Activated CD4-positive, CD25-positive, alpha-beta regulatory T cell treated with anti-CD3 and anti-CD28 coated beads, Interleukin-2, amount 50 U/mL, for 24 hours (primary cell): ENCODE measurements at regions not wholly inside any gene's neighbourhood (a gene's known extent, or its start where the extent isn't known, plus 50 kb on each side); places are given as distances from the start of the nearest gene placed in this dataset.

Experiments
- ATAC-seq, 2 donors: fragments of 150-1000 bp; cut with Tn5 transposase; one replicate each; pipeline ENCODE4 v1.10.0; 2021; ENCODE audit warnings: mild to moderate bottlenecking in 1 of 2, moderate library complexity in 1 of 2

DNA sequence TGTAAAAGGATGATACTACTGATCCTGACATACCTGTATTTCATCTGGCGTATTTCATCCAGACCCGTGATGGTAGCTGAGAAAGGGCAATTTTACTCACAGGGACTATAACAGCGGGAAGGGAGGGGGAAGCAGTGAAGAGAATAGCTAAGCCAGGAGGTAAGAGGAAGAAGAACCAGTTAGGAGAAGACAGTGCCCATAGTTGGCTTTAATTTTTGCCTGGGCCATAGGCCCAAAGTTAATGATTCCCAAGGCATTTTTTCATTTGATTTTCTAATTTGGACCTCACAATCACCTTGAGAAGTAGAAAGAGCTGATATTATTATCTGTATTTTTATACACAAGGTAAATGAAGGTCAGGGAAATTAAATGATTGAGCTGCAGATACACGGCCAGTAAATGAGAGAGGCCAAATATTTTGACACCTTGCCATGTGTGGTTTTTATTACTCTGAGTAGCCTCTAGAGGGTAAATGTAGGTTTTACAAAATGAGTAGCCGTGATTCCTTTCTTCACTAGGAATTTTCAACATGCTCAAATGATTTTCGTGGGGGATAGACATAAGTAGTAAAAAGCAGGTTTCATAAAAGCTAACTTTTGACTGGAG lies 382.2 kb downstream of the FUT8 start:
- ATAC-seq = no peak

DNA sequence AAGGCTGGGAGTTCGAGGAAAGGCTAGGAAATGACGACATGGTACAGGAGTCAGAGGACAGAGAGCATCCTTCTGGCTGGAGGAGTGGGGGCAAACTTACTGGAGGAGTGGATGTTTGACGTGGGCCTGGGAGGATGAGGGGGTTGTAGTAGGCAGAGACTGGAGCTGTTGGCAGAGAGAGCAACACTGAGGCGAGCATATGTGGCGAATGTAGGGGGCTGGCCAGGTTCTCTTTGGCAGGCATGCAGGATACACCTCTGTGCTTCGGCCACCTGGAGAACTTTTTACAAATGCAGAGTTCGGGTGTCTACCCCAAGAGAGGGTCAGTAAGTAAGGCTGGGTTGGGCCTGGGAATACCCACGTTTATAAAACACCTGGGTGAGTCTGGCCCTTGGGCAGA lies 385.7 kb downstream of the FUT8 start:
- no peak for ATAC-seq

DNA sequence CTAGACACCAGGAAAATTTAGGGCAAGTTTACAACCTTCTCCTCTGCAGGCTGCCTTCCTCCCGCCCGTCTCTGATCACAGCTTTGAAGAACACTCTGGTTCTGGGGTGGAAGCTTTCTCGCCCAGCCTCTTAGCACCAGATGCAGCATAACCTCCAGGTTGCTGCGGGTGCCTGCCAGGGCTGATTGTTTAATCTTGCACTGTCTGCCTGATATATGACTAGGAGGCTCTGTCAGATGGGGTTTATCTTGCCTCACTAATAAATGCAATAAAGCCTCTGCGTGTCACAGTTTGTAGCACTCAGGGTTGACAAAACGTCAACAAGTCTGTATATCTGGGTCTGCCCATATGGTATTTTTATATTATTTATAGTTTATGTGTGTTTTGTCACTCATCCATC lies 388.2 kb downstream of the FUT8 start:
- ATAC-seq = no peak

DNA sequence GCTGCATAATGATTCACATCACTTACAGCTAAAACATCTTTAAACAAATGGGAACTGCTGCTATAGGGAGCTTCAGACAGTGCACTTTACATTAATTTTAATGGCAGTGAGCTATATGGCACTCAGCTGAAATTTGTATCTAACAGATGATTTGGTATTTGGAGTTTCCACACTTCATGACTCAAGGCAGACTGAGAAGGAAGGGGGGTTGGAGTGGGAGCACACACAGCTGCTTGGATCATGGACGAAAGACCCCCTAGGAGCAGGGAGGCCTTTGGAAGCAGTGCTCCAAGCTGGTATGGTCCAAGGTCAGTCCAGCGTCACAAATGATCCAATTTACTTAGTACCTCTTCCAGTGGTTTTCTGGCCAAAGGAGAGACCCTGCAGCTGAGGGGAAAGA lies 389.7 kb downstream of the FUT8 start:
- no peak for ATAC-seq

DNA sequence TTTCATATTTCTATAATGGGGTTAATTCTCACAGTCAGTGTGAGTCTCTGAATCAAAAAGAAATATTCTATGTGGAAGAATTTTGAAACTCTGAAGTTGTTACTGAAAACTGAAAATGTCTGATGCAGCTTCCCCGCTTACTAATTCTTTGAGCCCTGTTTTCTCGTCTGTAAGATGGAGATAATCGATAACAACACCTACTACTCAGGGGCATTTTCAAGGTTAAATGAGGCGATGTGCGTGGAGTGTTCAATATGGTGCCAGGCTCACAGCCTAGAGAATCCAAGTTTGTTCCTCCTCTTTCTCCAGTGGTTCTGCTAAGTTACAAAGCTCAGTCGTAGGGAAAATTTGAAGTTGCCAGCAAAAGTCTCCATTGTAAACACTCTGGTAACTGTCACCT lies 391.4 kb downstream of the FUT8 start:
- ATAC-seq = peak in 1 of 2 donors; percentile 34

DNA sequence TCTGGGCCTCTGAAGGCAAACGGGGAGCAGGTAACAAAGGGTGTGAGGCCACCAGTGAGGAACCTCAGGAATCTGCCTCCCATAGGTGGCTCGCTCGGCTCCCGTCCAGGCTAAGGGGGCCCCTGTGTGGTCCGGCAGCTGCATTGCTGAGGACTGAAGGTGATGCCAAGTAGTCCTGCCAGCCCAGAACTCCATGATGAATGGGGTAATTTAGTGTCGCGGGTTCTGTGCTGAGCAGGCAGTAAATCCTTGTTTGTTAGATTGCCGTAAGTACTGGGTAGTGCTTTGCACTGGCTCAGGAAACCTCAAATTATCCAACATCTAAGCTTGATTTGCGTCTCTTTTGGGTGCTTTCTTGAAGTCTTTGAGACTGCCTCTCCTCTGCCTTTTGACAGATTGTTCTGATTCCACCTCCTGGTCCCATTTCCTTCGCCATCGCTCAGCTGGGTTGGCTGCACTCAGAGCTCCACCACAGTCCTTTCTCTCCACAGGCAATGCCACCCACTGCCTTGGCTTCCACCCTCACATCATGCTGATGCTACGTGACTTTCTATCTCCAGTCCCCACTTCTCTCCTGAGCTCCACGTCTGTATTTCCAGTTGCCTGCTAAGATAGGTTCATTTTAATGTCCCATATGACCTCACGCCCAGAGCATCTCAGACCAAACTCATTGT lies 392.0 kb downstream of the FUT8 start:
- ATAC-seq = no peak

DNA sequence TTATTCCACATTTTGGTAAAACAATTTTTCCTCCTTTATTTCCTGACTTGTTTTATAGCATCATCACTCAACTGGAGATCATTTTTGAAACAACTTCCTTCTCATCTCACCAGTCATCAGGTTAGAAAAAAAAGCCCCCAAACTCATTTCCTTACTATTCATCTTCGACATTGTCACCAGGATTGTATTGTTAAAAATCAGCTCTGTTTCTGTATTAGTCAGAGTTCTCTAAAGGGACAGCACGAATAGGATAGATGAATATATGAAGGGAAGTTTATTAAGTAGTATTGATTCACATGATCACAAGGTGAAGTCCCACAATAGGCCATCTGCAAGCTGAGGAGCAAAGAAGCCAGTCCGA lies 392.6 kb downstream of the FUT8 start:
- ATAC-seq = peak; percentile 54 to 65

DNA sequence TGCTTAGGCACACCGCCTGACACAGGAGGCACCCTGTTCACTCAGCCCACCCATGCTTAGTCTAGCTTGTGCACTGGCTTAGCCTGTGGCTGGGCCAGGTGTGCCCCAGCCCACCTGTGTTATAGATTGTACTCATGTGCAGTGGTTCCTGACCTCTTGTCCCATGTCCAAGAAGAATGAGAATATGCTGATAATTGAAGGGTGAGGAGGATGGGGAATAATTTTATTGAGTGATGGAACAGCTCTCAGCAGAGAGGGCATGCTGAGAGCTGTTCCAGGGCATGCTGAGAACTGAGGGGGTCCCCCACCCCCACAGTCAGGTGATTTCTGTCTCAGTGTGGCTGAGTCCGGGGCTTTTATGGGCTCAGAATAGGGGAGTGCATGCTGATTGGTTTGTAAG lies 395.9 kb downstream of the FUT8 start:
- ATAC-seq = no peak

DNA sequence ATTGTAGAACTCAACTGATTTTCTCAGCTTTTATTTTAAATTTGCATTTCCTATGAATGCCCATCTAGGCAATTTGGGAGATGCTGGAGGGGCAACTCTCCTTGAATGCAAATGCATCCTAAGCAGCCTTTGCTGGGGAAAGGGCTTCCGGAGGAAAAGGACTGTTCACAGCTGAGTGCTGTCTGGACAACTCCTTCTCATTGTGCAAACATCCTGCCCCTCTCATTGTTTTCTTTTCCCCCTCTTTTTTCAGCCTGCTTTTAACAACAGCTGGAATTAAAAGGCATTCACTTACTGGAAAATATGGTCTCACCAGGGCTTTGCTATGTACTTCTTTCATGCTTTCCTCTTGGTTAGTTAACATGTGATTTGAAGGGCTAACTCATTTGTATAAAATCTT lies 397.8 kb downstream of the FUT8 start:
- no peak for ATAC-seq

DNA sequence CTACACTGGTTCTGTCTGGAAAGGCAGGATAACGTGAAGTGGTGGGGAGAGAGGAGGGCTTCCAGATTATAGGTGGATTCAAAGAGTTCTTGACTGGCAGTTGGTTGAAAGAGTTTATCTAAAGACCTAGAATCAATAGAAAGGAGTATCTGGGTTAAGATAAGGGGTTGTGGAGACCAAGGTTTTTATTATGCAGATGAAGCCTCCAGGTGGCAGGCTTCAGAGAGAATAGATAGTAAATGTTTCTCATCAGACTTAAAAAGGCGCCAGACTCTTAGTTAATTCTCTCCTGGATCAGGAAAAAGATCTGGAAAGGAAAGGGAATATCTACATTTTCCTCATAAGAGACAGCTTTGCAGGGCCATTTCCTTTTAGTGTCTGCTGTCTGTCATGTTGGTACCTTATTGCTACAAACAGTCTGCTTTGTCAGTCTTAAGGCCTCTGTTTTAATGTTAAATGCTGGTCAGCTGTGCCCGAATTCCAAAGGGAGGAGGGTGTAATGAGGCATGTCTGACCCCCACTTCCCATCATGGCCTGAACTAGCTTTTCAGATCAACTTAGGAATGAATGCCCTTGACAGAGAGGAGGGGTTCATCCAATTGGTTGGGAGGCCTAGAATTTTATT lies 401.3 kb downstream of the FUT8 start:
- ATAC-seq = no peak

DNA sequence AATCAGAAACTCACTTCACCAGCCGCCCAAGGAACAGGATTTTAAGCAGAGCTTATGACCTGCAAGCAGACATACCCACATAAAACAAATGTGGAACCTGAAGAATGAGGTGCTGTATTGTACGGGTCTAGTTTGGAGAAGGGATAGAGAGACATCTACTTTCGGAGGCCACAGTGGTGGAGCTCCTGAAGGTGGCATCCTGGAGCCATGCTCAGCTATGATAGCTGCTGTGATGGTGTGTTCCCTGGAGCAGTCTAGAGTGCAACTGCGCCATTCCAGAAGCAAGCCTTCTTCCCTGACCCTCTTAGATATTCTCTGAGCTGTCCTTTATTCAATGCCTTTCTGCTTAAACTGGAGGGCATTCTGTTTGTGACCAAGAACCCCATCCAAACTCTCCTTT lies 402.6 kb downstream of the FUT8 start:
- ATAC-seq = no peak

DNA sequence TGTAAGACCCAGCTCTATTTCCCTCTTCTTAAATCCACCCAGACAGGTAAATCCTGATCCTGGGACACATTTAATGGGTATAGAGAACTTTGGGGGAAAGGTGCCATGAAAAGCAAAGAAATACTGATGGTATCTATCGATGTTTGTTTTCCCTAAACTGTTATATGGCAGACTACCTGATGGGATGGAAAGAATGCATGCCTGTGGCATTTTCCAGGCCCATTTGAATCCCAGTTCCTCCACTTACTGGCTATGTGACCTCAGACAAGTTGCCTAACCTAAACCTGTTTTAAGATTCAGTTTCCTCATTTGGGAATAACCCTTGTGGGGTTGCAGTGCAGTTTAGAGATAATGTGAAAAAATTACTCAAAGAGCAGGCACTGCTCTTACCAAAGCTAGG lies 404.5 kb downstream of the FUT8 start:
- ATAC-seq = no peak

DNA sequence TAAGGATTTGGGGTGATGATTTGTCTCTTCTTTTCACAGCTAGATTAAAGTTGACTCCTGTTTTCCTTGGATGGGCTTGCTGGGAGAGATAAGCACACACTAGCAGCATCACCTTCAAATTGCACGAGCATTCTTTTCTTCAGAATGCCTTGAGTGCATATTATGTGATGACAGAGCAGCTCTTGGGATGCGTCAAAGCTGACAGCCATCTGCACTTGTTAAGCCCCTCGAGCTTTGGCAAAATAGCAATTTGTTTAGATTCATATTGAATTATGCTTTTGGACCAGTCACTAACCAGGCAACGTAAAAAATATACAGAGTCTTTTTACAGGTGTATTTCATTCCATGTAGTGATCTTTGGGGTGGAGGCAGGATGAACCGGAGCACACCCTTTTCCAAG lies 407.0 kb downstream of the FUT8 start:
- ATAC-seq = no peak

DNA sequence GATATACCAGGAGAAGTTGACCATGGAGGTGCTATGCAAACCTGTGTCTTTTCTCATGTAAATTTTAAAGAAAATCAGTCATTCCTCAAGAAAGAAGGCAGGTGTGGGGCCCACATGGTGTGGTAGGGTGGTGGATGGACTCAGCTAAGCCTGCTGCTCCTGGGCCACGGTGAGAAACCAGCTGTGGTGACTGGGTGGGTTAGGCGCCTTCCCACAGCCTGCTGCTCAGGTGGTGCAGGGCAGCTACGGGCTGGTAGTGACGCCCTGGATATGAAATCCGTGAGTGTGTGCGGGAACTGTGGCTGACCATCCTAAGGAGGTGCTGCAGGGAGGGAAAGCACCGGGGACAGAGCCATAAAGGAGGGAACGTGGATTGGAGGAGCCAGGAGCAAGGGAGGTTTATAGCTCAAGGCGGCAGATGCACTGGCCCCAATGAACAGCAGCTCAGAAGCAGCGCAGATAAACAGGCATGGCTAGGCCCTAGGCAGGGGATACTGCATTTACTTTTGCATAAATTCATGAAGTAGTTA lies 408.8 kb downstream of the FUT8 start:
- no peak for ATAC-seq

DNA sequence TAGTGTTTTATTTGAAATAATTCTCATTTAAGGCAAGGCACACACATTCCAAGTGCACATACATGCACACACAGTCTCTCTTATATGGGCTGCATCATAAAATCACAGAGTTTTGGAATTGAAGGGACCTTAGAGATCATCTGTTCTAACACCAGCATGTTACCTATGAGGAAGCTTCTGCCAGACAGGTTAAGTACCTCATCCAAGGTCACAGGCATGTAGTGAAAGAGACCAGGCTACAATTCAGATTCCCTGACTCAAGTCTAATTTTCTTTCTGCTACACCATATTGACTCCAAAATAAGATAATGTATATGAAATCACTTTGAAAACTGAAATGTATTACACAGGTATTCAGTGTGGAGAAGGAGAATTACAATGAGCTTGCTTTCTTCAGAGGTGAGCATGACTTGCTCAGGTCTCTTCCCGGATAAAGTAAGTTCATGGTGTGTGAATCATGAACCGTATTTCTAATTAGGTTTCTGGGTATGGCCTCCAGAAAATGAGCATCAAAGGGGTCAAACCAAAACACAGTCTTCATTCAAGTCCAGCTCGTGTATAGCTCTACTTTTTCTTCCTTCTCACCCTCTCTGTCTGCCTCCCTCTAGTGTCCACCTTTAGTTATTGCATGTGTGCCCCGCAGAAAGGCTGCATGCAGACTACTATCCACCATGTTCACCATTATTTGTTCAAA lies 411.9 kb downstream of the FUT8 start:
- peak; percentile 84 to 86 for ATAC-seq

DNA sequence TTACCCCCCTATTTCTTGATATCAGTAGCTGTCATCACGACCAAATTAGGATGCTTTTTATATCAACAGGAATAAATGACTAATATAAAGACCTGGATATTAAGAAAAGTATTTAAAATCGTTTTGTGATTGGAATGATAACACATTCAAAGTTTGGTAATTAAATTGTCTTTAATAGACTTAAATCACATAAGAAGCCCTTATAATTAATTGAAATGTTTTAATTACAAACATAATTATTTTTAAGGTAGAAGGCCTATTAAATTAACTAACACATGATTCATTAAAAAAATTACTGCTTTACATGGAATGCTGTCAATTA lies 412.4 kb downstream of the FUT8 start:
- no peak for ATAC-seq

DNA sequence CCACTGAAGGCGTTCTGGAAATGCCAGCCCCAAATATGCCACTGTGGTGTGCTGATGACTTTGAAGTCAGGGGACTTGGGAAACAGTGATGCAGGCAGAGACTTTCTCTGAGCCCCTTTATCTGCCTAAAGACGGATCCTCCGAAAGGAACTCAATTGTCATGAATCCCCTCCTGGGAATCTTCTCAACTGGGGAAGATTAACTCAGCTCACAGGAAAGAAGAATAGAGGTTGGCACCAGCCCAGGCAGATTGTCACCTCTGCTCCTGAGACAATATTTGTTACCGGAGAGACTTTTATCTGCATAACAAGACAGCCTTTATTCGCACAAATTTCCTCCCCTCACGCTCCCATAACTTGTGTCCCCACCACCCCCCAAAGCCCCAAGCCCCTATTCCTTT lies 414.4 kb downstream of the FUT8 start:
- no peak for ATAC-seq

DNA sequence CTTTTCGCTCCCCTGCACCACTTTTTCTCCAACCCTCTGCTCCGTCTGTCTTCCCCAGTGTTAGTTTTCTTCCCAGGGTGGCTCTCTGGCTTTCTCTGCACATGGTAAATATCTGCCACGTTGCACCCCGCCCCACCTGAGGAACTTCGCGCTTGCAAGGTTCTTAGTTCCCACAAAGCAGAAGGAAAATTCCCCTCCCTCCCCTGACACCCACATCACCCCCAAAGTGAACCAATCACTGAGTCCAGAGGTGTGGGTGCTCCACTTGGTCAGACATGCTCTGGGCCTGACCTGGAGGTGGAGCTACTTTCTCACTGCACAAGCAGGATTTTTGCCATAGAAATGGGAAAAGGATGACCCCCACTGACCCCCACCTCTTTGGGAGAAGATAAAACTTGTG lies 415.0 kb downstream of the FUT8 start:
- ATAC-seq = no peak

DNA sequence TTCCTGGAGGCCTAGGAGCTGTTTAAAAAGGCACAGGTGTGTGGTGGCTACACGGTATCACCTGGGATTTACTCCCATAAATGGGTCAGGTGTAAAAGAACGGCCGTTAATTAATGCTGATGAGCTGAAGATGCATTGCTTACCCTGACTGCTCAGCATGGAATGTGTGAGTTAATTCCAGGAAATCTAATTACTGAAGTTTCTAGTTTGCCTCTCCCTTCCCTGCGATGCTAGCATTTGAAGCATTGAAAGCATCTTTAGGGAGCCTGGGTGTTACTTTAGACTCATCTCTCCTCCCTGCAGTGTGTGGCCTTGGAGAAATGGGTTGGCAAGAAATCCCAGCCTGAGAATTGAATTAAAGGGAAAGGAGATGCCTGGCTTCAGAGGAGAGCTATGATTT lies 415.9 kb downstream of the FUT8 start:
- ATAC-seq = no peak

DNA sequence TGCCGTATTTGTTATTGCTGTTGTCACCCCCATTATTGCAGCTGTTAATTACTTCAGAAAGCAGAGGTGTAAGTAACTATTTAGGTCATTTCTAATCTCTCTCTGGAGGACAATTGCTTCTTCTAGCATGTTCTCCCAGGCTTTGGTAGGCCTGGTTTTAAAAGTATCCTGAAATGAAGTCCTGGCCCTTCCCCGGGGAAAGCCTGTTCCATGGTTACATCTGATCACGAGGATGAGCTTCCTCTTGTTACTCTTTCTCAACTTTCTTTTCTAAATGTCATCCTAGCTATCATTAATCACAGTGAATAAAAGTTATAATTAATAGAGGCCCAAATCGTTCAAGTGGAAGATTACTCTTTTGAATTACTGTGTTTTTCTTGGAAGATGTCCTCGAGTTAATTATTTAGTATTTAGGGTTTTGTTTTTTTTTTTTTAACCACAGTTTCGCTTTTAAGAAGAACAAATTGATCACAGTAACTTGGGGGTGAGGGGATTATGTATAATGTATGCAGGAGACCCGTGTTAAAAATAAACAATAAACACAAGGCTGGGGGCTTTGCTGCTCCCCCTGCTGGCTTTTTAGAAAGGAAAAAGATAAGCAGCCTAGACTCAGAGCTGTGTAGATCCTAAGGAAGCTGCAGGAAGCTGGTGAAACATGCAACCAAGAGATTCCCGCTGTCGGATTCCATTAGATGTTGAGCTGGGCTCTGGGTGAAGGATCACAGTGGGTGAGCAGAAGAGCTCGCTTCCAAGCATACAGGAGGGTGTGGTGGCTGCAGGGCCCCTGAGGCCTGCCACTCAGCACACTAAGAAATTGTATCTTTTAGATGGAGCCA lies 420.1 kb downstream of the FUT8 start:
- ATAC-seq = no peak

DNA sequence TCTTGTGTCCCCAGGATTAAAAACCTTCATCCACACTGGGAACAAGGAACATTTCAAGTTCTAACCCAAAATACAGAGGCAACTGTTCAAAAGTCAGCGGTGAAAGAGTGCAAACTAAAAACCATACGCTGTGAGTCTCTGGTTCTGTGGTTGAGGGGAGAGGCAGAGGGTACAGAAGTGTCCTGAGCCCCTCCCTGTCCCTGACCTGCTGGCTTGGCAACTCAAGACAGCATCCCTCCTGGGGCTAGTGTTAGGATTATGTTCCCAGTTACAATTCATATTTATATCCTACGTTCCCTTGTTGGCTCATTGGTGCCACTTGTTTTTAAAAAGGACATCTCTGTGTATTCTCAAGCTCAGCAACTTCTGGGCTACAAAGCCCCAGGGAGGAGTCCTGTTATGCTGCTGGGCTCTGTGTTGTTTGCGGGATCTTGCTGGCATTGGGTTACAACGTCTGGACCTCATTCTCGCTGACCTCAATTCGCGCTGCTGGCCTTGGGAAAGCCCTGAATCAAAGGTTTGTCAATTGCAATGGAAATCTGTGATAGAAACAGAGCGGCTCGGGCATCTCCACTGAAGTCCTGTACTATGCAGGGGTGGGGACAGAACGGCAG lies 420.8 kb downstream of the FUT8 start:
- ATAC-seq = no peak

DNA sequence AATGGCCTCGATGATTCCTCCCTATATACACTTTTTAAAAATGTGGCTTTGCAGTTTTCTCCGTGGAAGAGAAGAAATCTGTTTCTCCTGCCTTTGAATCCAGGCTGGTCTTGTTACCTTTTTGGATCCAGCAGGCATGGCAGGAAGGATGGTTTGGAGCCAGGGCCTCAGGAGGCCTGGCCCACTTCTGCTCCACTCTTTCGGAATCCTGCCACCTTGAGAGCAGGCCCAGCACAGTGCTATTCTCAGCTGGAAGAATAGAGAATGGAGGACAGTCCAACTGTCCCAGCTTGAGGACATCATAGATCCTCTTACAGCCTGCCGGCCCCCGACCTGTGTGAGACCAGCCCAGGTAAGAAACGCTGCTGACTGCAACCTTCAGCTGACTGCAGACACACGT lies 421.5 kb downstream of the FUT8 start:
- ATAC-seq = no peak

DNA sequence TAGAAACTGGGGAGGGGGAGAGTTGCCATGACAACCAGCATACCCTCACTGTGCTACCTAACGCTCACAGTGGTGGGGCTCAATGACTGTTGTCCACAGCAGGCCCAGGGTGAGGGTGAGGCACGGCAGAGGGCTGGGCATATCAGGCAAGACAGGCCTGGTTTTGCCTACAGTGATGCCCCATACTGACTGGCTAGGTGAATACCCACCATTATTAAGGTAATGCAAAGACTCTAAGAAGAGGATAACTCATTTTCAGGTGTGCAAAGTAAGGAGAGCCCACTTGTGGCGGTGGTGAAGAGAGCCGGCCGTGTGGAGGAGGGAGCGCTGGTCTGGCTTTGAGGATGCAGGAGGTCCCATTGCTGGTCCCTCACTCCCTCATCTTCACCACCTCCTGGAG lies 422.3 kb downstream of the FUT8 start:
- no peak for ATAC-seq
